Stimulated activated CD8-positive, alpha-beta memory T cell treated with anti-CD3 and anti-CD28 coated beads, Interleukin-15, amount 100 ng/mL, for 4 hours (primary cell): ENCODE measurements at regions not wholly inside any gene's neighbourhood (a gene's known extent, or its start where the extent isn't known, plus 50 kb on each side); places are given as distances from the start of the nearest gene placed in this dataset.

ENCODE experiments used
- DNase-seq, 2 donors: peaks; one replicate each; pipeline ENCODE4 v3.0.0-alpha.2; 2020; ENCODE audit warnings: low read depth in 2 of 2

DNA sequence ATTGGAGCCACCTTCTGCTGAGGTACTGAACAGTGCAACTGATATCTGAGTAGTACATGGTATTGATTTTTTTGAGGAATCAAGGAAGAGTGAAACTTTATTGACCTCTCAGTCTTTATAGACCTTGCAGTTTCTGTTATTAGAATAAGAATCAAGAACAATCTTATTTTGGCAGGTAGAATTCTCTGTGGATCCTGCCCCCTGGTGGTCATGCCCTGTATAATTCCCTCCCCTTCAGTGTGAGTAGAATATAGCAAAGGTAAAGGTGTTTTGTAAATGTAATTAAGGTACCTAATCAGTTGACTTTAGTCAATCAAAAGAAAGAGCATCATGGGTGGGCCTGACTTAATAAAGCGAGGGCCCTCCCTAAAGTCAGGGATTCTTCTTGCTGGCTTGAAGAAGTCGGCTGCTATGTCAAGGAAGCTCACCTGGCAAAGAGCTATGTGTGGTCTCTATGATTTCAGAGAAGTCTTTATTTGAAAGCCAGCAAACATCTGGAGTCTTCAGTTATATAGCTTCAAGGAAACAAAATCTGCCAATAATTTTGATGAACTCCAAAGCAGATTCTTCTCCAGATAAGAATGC is 142.8 kb downstream of the LSM5 start:
- no peak for DNase-seq

DNA sequence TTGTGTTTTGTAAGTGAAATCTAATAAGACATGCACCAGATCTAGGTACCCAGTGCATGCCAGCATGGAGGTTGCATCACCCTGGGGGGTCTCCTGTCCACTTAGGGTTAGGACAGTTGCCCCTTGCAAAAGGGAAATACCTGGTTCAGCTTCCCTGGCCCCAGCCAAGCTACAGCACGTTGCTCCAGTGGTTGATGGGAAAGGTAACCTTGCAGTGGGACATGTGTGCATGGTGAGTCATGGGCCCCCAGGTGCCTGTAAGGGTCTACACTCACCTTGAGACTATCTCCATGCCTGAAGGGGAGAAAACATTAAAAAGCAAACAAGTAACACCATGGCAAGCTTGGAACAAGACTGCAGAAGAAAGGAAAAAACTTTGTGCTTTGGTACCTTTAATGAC is 143.9 kb downstream of the LSM5 start:
- DNase-seq, result no peak

GRCh38 chr7:32336726-32337125 is 153.5 kb downstream of the LSM5 start:
- no peak for DNase-seq

GRCh38 chr7:32335107-32335506 is 155.1 kb downstream of the LSM5 start:
- DNase-seq, result no peak

- DNase-seq, result no peak
Observed at GRCh38 chr7:32330602-32331001, 159.6 kb downstream of the LSM5 start.

DNA sequence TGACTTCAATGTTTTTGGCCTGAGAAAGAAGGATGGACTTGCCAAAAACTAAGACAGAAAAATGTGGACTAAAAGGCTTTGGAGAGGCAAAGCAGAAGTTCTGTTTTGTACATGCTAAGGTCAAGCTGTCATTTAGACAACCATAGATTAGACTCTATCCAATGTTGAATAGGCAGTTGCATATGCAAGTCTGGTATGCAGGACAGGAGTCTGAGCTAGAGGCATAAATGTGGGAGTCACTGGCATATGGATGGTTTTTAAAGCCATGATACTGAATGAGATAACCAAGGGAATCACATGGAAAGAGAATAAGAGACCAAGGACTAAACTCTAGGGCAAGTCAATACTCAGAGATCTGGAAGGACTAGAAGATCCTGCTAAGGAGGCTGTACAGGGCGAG is 164.1 kb downstream of the LSM5 start:
- no peak for DNase-seq

DNA sequence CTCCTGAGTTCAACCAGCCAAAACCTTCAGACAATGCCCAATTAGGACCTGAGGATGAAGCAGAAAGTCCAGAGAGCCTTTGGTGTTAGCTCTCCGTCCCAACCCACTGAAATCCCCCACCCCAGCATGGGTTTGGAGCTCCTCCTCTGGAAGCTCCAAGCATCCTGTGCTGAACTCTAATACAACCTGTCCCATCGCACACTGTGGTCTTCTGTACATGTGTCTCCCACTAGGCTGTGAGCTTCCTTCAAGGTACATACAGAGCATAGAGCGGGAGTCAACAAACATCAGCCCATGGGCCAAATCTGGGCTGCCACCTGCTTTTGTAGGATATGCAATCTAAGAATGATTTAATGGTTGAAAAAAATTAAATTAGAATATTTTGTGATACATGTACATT is 166.5 kb downstream of the LSM5 start:
- DNase-seq, result no peak

GRCh38 chr7:32319012-32319382 is 171.2 kb downstream of the LSM5 start:
- no peak for DNase-seq

- DNase-seq, result no peak
Observed at GRCh38 chr7:32318300-32319011, 171.7 kb downstream of the LSM5 start.

GRCh38 chr7:32316839-32317238 is 173.3 kb downstream of the LSM5 start:
- no peak for DNase-seq

GRCh38 chr7:32314761-32315160 is 175.4 kb downstream of the LSM5 start:
- no peak for DNase-seq

DNA sequence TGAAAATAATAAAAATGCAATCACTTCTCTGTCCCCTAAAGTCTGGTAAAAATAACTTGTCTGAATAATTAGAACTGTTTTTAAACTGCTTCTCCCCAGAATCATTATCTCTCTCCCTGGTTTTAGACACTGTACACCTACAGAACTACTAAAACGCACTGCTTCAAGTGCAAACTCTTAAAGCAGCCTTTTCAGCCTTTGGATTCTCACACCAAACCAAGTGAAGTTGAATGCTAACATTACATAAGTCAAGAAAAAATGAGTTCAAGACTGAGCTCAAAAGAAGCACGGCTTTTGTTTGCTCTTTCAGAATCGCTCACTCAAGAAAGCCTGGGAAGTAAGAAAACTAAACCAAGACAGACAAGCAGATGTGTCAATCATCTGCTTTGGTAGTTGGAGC is 188.8 kb downstream of the LSM5 start:
- no peak for DNase-seq

DNA sequence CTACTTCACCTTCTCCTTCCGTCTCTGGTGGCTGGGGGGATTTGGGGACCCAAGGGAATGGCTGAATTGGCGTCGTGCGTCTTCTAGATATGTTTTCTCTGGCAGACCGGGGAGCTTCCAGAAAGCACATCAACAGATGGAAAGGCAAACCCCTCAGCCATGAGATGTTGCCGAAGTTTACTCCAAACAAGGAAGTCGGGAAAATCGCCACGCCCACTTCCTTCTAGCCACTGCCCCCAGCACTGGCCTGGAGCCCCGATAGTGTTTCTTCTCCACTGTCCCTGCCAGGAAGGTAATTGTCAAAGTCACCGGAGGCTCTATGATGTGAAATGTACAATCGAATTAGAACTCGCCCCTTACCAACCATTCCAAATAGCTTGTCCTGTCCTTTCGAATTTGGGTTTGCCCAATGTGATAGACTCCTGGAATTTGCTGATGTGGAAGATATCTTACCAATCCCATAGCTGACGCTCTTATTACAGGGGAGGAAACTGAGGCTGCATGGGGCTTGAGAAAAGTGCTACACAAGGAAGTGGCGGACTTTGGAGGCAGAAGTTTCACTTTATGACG is 191.0 kb downstream of the LSM5 start:
- DNase-seq, result no peak

- DNase-seq, result no peak
Observed at GRCh38 chr7:32298408-32299132, 191.6 kb downstream of the LSM5 start.

- DNase-seq, result no peak
Observed at GRCh38 chr7:32293833-32294232, 196.3 kb downstream of the LSM5 start.

DNA sequence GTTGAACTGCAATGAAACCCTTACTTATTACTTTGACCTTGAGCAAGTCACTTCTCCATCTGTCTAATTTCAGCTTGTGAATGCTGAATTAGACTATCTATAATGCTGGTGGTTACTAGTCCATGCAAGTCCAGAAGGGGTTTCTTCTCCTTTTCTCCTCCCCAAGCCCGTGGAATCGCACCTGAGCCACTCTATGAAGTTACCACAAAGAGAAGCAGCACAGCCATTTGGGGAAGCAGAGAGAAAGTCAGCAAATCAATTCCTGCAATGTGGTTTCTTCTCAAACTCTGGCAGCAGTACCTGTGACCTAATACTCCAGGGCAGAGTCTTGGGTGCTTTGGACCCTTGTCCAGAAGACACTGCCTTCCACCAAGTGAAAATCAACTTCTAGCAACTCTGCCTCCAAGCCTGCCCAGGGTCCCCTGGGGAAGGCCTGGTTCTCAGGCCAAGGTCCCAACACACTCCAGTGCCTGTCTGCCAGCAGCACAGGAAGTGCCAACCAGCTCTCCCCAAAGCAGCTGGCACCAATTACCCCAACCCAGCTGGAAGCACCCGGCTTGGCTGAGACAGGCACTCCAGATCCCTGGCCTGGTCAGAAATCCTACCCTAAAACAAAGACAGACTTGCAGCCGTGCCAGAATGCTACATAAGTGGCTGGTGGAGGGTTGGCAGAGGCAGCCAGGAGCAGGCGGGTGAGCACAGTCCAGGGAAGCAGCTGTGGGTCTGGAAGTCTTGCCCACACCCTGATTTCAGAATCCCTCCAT is 200.3 kb downstream of the LSM5 start:
- DNase-seq, result no peak

- no peak for DNase-seq
Observed at GRCh38 chr7:32285698-32286097, 204.5 kb downstream of the LSM5 start.

GRCh38 chr7:32283546-32283945 is 206.6 kb downstream of the LSM5 start:
- DNase-seq, result no peak

DNA sequence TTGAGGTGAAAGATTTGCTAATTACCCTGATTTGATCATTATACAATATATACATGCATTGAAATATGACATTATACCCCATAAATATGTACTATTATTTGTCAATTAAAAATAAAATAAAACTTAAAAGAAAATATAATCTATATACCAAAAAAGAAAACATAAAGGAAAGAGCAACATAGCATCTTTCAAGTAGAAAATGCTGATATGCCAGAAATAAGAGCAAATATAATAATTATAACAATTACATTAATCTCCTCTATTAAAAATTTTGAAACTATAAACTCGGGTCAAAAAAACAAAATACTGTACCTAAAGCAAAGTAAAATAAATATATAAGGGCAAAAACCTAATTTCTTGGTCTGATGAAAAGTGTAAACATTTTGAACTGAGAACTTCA is 209.3 kb upstream of the PDE1C start:
- no peak for DNase-seq

DNA sequence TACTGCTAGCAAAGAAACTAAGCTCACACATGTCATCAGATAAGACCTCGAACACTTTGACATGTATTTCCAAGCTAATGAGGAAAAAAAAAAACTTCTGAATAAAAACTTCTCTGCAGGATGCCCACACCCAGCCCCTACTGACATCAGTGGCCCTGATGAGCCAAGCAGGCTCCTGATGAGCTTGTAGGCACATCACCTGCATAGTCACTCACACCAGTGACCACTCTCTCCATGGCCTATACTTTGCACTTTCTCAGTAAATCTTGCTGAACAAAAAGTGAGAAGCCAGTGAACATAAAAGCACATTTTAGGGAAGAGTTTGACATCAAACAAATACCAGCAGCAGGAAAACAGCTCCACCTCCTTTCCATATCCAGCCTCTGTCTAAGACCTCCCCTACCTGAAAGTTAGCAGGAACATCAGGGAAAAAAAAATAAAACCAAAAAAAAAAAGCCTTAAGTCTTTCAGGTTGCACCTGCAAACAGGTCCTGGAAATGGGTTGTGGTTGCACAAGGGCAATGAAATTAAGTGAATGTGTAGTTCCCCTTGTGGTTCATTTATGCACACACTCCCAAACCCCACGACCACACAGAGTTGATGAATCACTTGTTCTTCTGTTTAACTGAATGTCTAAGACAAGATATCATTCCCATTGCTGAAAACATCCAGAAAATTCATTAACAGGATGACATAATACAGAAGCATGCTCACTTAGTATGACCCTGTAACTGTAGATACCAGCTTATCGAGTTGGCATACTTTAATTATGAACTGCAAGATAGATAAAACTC is 205.2 kb upstream of the PDE1C start:
- no peak for DNase-seq

GRCh38 chr7:32273297-32273696 is 203.1 kb upstream of the PDE1C start:
- no peak for DNase-seq
